ENCODE measurements at regions not wholly inside any gene's neighbourhood (a gene's known extent, or its start where the extent isn't known, plus 50 kb on each side); places are given as distances from the start of the nearest gene placed in this dataset.

- H3K4me2 ChIP-seq (ENCODE audit: low read length), result no peak overlapping the region
- no peak overlapping the region for H3K27ac ChIP-seq (ENCODE audit: low read length)
- no peaks in the 10 kb centered on the region for H3K27me3 ChIP-seq (ENCODE audit: insufficient read depth, low read depth, low read length)
- no peaks in the 10 kb centered on the region for H4K20me1 ChIP-seq (ENCODE audit: insufficient read depth)
- H3K9ac ChIP-seq (ENCODE audit: low read length), result no peak overlapping the region
- TF ChIP-seq REST (IDR thresholded peaks at IDR 0.05; ENCODE audit: borderline replicate concordance) (no peak), CTCF (IDR thresholded peaks at IDR 0.05; ENCODE audit: poor library complexity, severe bottlenecking) (no peak), TAF1 (IDR thresholded peaks at IDR 0.05; ENCODE audit: low read depth) (no peak)
- no peaks in the 10 kb centered on the region for H3K9me3 ChIP-seq (ENCODE audit: low read length)
- H3F3A ChIP-seq (ENCODE audit: insufficient read depth, low read length, poor library complexity, severe bottlenecking), result no peaks in the 10 kb centered on the region
- H3K36me3 ChIP-seq (ENCODE audit: insufficient read depth, low read length), result no peaks in the 10 kb centered on the region
- H2AFZ ChIP-seq (ENCODE audit: low read depth, low read length), result no peak overlapping the region
- no peak overlapping the region for H3K4me3 ChIP-seq (ENCODE audit: low read length)
- H3K9me2 ChIP-seq (ENCODE audit: insufficient read depth, low read length), result no peaks in the 10 kb centered on the region
- H3K79me2 ChIP-seq (replicated peaks; ENCODE audit: insufficient read depth, low read length), result no peaks in the 10 kb centered on the region
These were observed 67.7 kb upstream of the HS3ST1 start for GRCh38 chr4:11496351-11496829.

- Histone ChIP-seq H3K9me2 (ENCODE audit: insufficient read depth, low read length) (no peaks in the 10 kb centered on the region), H3K4me3 (ENCODE audit: low read length) (no peak overlapping the region), H2AFZ (ENCODE audit: low read depth, low read length) (no peak overlapping the region), H3K36me3 (ENCODE audit: insufficient read depth, low read length) (no peaks in the 10 kb centered on the region), H3K27me3 (ENCODE audit: insufficient read depth, low read depth, low read length) (no peaks in the 10 kb centered on the region), H3F3A (ENCODE audit: insufficient read depth, low read length, poor library complexity, severe bottlenecking) (no peaks in the 10 kb centered on the region), H3K9me3 (ENCODE audit: low read length) (no peaks in the 10 kb centered on the region), H4K20me1 (ENCODE audit: insufficient read depth) (no peaks in the 10 kb centered on the region), H3K9ac (ENCODE audit: low read length) (no peak overlapping the region), H3K4me2 (ENCODE audit: low read length) (no peak overlapping the region), H3K79me2 (replicated peaks; ENCODE audit: insufficient read depth, low read length) (no peaks in the 10 kb centered on the region), H3K27ac (ENCODE audit: low read length) (no peak overlapping the region)
- TF ChIP-seq REST (IDR thresholded peaks at IDR 0.05; ENCODE audit: borderline replicate concordance), result no peak
- no peak for TF ChIP-seq MXI1 (conservative IDR thresholded peaks at IDR 0.05; ENCODE audit: poor library complexity, severe bottlenecking)
- no peak for TF ChIP-seq POLR2AphosphoS5 (IDR thresholded peaks at IDR 0.05)
- no peak for TF ChIP-seq SMC3 (conservative IDR thresholded peaks at IDR 0.05; ENCODE audit: poor library complexity)
- TF ChIP-seq RAD21 (conservative IDR thresholded peaks at IDR 0.05), result no peak
These were observed 67.1 kb upstream of the HS3ST1 start for GRCh38 chr4:11495818-11496217.
